ENCODE measurements at regions not wholly inside any gene's neighbourhood (a gene's known extent, or its start where the extent isn't known, plus 50 kb on each side); places are given as distances from the start of the nearest gene placed in this dataset.

GRCh38 chr12:43252585-43252984 is 299.4 kb downstream of the ADAMTS20 start:
- intact Hi-C loops (cut with micrococcal nuclease) = no loop called here
- Histone ChIP-seq H3K79me2 (ENCODE audit: insufficient read depth, low read length) (no peaks in the 10 kb centered on the region), H3K36me3 (replicated peaks in 1 of 2; ENCODE audit: control insufficient read depth in 1 of 2, insufficient read depth in 2 of 2, low read length in 2 of 2) (no peaks in the 10 kb centered on the region), H2AFZ (ENCODE audit: insufficient read depth, low read depth, low read length, poor library complexity, severe bottlenecking) (no peak overlapping the region), H3K4me2 (replicated peaks; ENCODE audit: extremely low read depth, low read length, poor library complexity, severe bottlenecking) (no peak overlapping the region), H3K4me1 (ENCODE audit: control insufficient read depth in 1 of 2, insufficient read depth in 2 of 2, low read length in 2 of 2) (no peaks in the 10 kb centered on the region), H4K20me1 (ENCODE audit: insufficient read depth, low read length) (no peaks in the 10 kb centered on the region), H3K9ac (ENCODE audit: insufficient read depth, low read length, poor library complexity, severe bottlenecking) (no peak overlapping the region), H3K27me3 (ENCODE audit: control insufficient read depth in 2 of 2, insufficient read depth in 2 of 2, low read length in 2 of 2) (no peaks in the 10 kb centered on the region), H3K27ac (ENCODE audit: low read depth in 1 of 2, low read length in 2 of 2) (no peak overlapping the region), H3K4me3 (replicated peaks in 1 of 3; ENCODE audit: low read depth in 2 of 3, low read length in 3 of 3) (no peak overlapping the region), H3K9me3 (replicated peaks in 1 of 2; ENCODE audit: control insufficient read depth in 1 of 2, insufficient read depth in 1 of 2, low read length in 2 of 2) (no peaks in the 10 kb centered on the region)
- Mint-ChIP-seq H3K27me3 (ENCODE audit: low read depth in 3 of 3) (no peaks in the 10 kb centered on the region), H3K9me3 (peaks cover 0 to 9% (median 3%) of the 10 kb centered on the region in 7 donors), H3K36me3 (no peaks in the 10 kb centered on the region), H3K27ac (no peak overlapping the region), H3K4me3 (no peak overlapping the region), H3K4me1 (no peaks in the 10 kb centered on the region)
- DNase-seq = no peak
- TF ChIP-seq CTCF (IDR thresholded peaks at IDR 0.05) = no peak
- no CpG with 5 or more reads among the region's 1 CpG for WGBS (ENCODE audit: insufficient coverage)

DNA sequence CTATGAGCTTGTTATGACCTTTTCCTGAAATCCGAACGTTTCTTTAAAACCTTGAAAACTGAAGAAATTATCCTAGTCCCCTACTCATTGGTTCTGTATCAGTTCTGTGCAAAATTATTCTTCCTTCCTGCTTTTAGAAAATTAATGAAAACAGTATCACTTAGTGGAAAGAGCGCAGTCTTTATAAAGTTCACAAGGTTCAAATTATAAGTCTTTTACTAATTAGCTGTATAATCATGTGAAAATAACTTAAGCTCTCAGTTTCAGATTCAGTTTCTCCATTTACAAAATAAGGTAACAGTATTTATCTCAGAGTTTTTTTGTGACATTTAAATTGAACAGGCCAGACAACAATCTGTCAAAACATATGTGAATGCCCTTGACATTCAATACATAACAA is 306.1 kb downstream of the ADAMTS20 start:
- no peaks in the 10 kb centered on the region for H3K79me2 ChIP-seq (ENCODE audit: insufficient read depth, low read length)
- H3K27me3 Mint-ChIP-seq (ENCODE audit: low read depth in 3 of 3) = no peaks in the 10 kb centered on the region
- no peaks in the 10 kb centered on the region for H3K4me1 ChIP-seq (ENCODE audit: control insufficient read depth in 1 of 2, insufficient read depth in 2 of 2, low read length in 2 of 2)
- no peaks in the 10 kb centered on the region for H3K9me3 ChIP-seq (replicated peaks in 1 of 2; ENCODE audit: control insufficient read depth in 1 of 2, insufficient read depth in 1 of 2, low read length in 2 of 2)
- WGBS (ENCODE audit: insufficient coverage) = no CpG with 5 or more reads among the region's 3 CpGs
- H3K27ac ChIP-seq (ENCODE audit: low read depth in 1 of 2, low read length in 2 of 2) = no peak overlapping the region
- no peak for DNase-seq
- H3K4me2 ChIP-seq (replicated peaks; ENCODE audit: extremely low read depth, low read length, poor library complexity, severe bottlenecking) = no peak overlapping the region
- H3K36me3 ChIP-seq (replicated peaks in 1 of 2; ENCODE audit: control insufficient read depth in 1 of 2, insufficient read depth in 2 of 2, low read length in 2 of 2) = no peaks in the 10 kb centered on the region
- H3K27ac Mint-ChIP-seq = no peak overlapping the region
- no peaks in the 10 kb centered on the region for H3K36me3 Mint-ChIP-seq
- intact Hi-C loops (cut with micrococcal nuclease) = no loop called here
- H3K4me3 ChIP-seq (replicated peaks in 1 of 3; ENCODE audit: low read depth in 2 of 3, low read length in 3 of 3) = no peak overlapping the region
- H3K9ac ChIP-seq (ENCODE audit: insufficient read depth, low read length, poor library complexity, severe bottlenecking) = no peak overlapping the region
- no peak for TF ChIP-seq CTCF (IDR thresholded peaks at IDR 0.05)
- peaks cover 0 to 4% (median 2%) of the 10 kb centered on the region in 7 donors for H3K9me3 Mint-ChIP-seq
- H4K20me1 ChIP-seq (ENCODE audit: insufficient read depth, low read length) = no peaks in the 10 kb centered on the region
- no peak overlapping the region for H3K4me3 Mint-ChIP-seq
- no peak overlapping the region for H2AFZ ChIP-seq (ENCODE audit: insufficient read depth, low read depth, low read length, poor library complexity, severe bottlenecking)
- no peaks in the 10 kb centered on the region for H3K27me3 ChIP-seq (ENCODE audit: control insufficient read depth in 2 of 2, insufficient read depth in 2 of 2, low read length in 2 of 2)
- no peaks in the 10 kb centered on the region for H3K4me1 Mint-ChIP-seq
